SK-N-SH (cell line): ENCODE measurements at regions not wholly inside any gene's neighbourhood (a gene's known extent, or its start where the extent isn't known, plus 50 kb on each side); places are given as distances from the start of the nearest gene placed in this dataset.

Experiments used
- CTCF ChIP-seq: fragments of 200-600 bp; sonication (generic); IDR thresholded peaks from 2 replicates; pipeline ENCODE4 v1.6.1; 2017; ENCODE audit warnings: antibody characterized with exemption, mild to moderate bottlenecking, moderate library complexity
- ELF1 ChIP-seq: IDR thresholded peaks from 2 replicates; pipeline ENCODE4 v1.4.0; 2012
- EZH2phosphoT487 ChIP-seq: fragments of 200-600 bp; sonication (generic); IDR thresholded peaks from 2 replicates; pipeline ENCODE4 v1.6.1; 2017; ENCODE audit warnings: low read depth, mixed run types, mild to moderate bottlenecking, antibody characterized with exemption, moderate library complexity, borderline replicate concordance
- JUND ChIP-seq: IDR thresholded peaks from 2 replicates; pipeline ENCODE4 v1.4.0; 2012
- MAX ChIP-seq: IDR thresholded peaks from 2 replicates; pipeline ENCODE4 v1.4.0; 2012; ENCODE audit warnings: low read depth
- MEF2A ChIP-seq: IDR thresholded peaks from 2 replicates; pipeline ENCODE4 v1.4.0; 2012; ENCODE audit warnings: low read depth, borderline replicate concordance
- MXI1 ChIP-seq: IDR thresholded peaks from 2 replicates; pipeline ENCODE4 v1.6.1; 2012; ENCODE audit warnings: mild to moderate bottlenecking, low read depth, low read length, improper control_type of control experiment
- POLR2AphosphoS5 ChIP-seq: IDR thresholded peaks from 2 replicates; pipeline ENCODE4 v1.6.1; 2012; ENCODE audit warnings: low read depth, low read length
- SMC3 ChIP-seq: IDR thresholded peaks from 2 replicates; pipeline ENCODE4 v1.6.1; 2012; ENCODE audit warnings: low read depth, low read length, improper control_type of control experiment
- TAF1 ChIP-seq: IDR thresholded peaks from 2 replicates; pipeline ENCODE4 v1.6.1; 2012; ENCODE audit warnings: low read depth, mild to moderate bottlenecking, low read length, moderate library complexity, borderline replicate concordance

GRCh38 chr3:56921573-56922453, 120.1 kb upstream of the ARHGEF3 start:
- no peak for TF ChIP-seq CTCF
- TF ChIP-seq EZH2phosphoT487 = no peak
- TF ChIP-seq MEF2A = no peak
- no peak for TF ChIP-seq POLR2AphosphoS5
- no peak for TF ChIP-seq JUND
- no peak for TF ChIP-seq MAX
- TF ChIP-seq TAF1 = no peak
- TF ChIP-seq SMC3 = no peak
- TF ChIP-seq MXI1 = no peak
- TF ChIP-seq ELF1 = no peak
